ENCODE measurements at regions not wholly inside any gene's neighbourhood (a gene's known extent, or its start where the extent isn't known, plus 50 kb on each side); places are given as distances from the start of the nearest gene placed in this dataset.
A peak's percentile ranks its signal among the peaks of the same experiment; 100 is the strongest.

GRCh38 chr7:123367484-123368122, 166.8 kb downstream of the IQUB start:
- peak; percentile 65 for TF ChIP-seq CTCF (IDR thresholded peaks at IDR 0.05; ENCODE audit: low read depth, low read length)
- no peak overlapping the region for H3K4me3 ChIP-seq (ENCODE audit: low read depth, low read length)
- in situ Hi-C loops (cut with HindIII; ENCODE audit: low sequenced_read_pairs): no loop called here
- DNase-seq (ENCODE audit: low read depth, low spot score): peak; percentile 47

GRCh38 chr7:123367031-123367430, 167.3 kb upstream of the SLC13A1 start:
- no peak for DNase-seq (ENCODE audit: low read depth, low spot score)
- H3K4me3 ChIP-seq (ENCODE audit: low read depth, low read length): no peak overlapping the region
- in situ Hi-C loops (cut with HindIII; ENCODE audit: low sequenced_read_pairs): no loop called here
- TF ChIP-seq CTCF (IDR thresholded peaks at IDR 0.05; ENCODE audit: low read depth, low read length): no peak

GRCh38 chr7:123366626-123367025, 166.9 kb upstream of the SLC13A1 start:
- in situ Hi-C loops (cut with HindIII; ENCODE audit: low sequenced_read_pairs): no loop called here
- no peak for TF ChIP-seq CTCF (IDR thresholded peaks at IDR 0.05; ENCODE audit: low read depth, low read length)
- no peak for DNase-seq (ENCODE audit: low read depth, low spot score)
- no peak overlapping the region for H3K4me3 ChIP-seq (ENCODE audit: low read depth, low read length)

GRCh38 chr7:123360631-123361030, 160.9 kb upstream of the SLC13A1 start:
- no peak for TF ChIP-seq CTCF (IDR thresholded peaks at IDR 0.05; ENCODE audit: low read depth, low read length)
- in situ Hi-C loops (cut with HindIII; ENCODE audit: low sequenced_read_pairs): no loop called here
- H3K4me3 ChIP-seq (ENCODE audit: low read depth, low read length): no peak overlapping the region
- DNase-seq (ENCODE audit: low read depth, low spot score): no peak

- DNase-seq (ENCODE audit: low read depth, low spot score): peak; percentile 45
- peak; percentile 36 for TF ChIP-seq CTCF (IDR thresholded peaks at IDR 0.05; ENCODE audit: low read depth, low read length)
- in situ Hi-C loops (cut with HindIII; ENCODE audit: low sequenced_read_pairs): no loop called here
- no peak overlapping the region for H3K4me3 ChIP-seq (ENCODE audit: low read depth, low read length)
Measured at GRCh38 chr7:123355576-123356190, 155.9 kb upstream of the SLC13A1 start.

- H3K4me3 ChIP-seq (ENCODE audit: low read depth, low read length): no peak overlapping the region
- no peak for DNase-seq (ENCODE audit: low read depth, low spot score)
- in situ Hi-C loops (cut with HindIII; ENCODE audit: low sequenced_read_pairs): no loop called here
- TF ChIP-seq CTCF (IDR thresholded peaks at IDR 0.05; ENCODE audit: low read depth, low read length): no peak
Measured at GRCh38 chr7:123352973-123353372, 153.2 kb upstream of the SLC13A1 start.
